ENCODE measurements at regions not wholly inside any gene's neighbourhood (a gene's known extent, or its start where the extent isn't known, plus 50 kb on each side); places are given as distances from the start of the nearest gene placed in this dataset.
"Not testable (repeated sequence)": the region's sequence is repeated elsewhere in the genome, so short reads cannot be mapped to it uniquely, and the experiment has no call there.

DNA sequence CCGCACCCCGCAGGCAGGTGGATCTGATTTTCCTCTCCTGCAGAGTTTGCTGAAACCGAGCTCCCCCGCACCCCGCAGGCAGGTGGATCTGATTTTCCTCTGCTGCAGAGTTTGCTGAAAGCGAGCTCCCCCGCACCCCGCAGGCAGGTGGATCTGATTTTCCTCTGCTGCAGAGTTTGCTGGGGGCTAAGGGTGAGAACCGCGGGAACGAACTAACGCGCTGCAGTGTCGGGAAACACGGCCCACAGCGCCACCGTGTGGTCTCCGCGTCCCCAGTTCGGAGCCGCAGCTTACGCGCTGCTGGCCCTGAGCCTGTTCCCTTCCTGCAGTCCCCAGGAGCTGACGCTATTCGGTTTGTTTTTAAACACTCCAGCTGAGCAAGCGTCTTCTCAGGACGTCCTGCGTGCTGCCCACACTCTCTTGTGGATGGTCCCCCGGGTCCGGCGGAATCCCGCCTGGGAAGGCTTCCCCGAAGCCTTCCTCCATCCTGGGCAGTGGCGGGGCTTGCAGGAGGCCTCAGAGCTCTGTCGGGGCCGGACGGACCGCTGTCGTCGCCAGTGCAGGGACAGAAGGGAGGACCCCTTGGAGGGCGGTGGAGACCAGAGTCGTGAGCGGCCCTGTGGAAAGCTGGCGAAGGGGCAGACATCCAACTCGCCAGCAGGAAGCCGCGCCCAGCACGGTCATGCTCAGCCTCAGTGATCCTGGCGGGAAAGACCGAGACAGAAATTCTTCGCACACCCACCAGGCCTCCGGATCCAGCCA, 121.2 kb upstream of the LPCAT1 start:
- Histone ChIP-seq H3K4me1 (ENCODE audit: control insufficient read depth in 1 of 2, insufficient read depth in 2 of 2, low read length in 2 of 2) (peaks cover 3 to 4% of the 10 kb centered on the region in 2 donors), H3K4me3 (replicated peaks in 1 of 3; ENCODE audit: low read depth in 2 of 3, low read length in 3 of 3) (no peak overlapping the region), H2AFZ (ENCODE audit: insufficient read depth, low read depth, low read length, poor library complexity, severe bottlenecking) (peak overlapping the region; percentile 26), H3K36me3 (replicated peaks in 1 of 2; ENCODE audit: control insufficient read depth in 1 of 2, insufficient read depth in 2 of 2, low read length in 2 of 2) (no peaks in the 10 kb centered on the region), H3K9me3 (replicated peaks in 1 of 2; ENCODE audit: control insufficient read depth in 1 of 2, insufficient read depth in 1 of 2, low read length in 2 of 2) (peaks cover 0 to 9% of the 10 kb centered on the region in 2 donors), H4K20me1 (ENCODE audit: insufficient read depth, low read length) (no peaks in the 10 kb centered on the region), H3K4me2 (replicated peaks; ENCODE audit: extremely low read depth, low read length, poor library complexity, severe bottlenecking) (no peak overlapping the region), H3K79me2 (ENCODE audit: insufficient read depth, low read length) (no peaks in the 10 kb centered on the region), H3K27ac (ENCODE audit: low read depth in 1 of 2, low read length in 2 of 2) (no peak overlapping the region), H3K27me3 (ENCODE audit: control insufficient read depth in 2 of 2, insufficient read depth in 2 of 2, low read length in 2 of 2) (peaks cover 10 to 34% of the 10 kb centered on the region in 2 donors), H3K9ac (ENCODE audit: insufficient read depth, low read length, poor library complexity, severe bottlenecking) (no peak overlapping the region)
- WGBS (ENCODE audit: insufficient coverage): 8% methylated on average over 46 of the region's 52 CpGs
- TF ChIP-seq, protein P1, sequence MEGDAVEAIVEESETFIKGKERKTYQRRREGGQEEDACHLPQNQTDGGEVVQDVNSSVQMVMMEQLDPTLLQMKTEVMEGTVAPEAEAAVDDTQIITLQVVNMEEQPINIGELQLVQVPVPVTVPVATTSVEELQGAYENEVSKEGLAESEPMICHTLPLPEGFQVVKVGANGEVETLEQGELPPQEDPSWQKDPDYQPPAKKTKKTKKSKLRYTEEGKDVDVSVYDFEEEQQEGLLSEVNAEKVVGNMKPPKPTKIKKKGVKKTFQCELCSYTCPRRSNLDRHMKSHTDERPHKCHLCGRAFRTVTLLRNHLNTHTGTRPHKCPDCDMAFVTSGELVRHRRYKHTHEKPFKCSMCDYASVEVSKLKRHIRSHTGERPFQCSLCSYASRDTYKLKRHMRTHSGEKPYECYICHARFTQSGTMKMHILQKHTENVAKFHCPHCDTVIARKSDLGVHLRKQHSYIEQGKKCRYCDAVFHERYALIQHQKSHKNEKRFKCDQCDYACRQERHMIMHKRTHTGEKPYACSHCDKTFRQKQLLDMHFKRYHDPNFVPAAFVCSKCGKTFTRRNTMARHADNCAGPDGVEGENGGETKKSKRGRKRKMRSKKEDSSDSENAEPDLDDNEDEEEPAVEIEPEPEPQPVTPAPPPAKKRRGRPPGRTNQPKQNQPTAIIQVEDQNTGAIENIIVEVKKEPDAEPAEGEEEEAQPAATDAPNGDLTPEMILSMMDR (IDR thresholded peaks at IDR 0.05): peak; percentile 81
- H3K36me3 Mint-ChIP-seq: no peaks in the 10 kb centered on the region
- peak; percentile 51 to 71 (median 70) for DNase-seq
- H3K27me3 Mint-ChIP-seq (ENCODE audit: low read depth in 3 of 3): peaks cover 39 to 67% (median 44%) of the 10 kb centered on the region in 3 donors
- H3K4me3 Mint-ChIP-seq: peak overlapping the region in 1 of 2 donors; percentile 52
- no peak overlapping the region for H3K27ac Mint-ChIP-seq
- intact Hi-C loops (cut with micrococcal nuclease): loop anchor here (1.0 to 10.0 kb wide), 4 partner anchors 180 to 477 kb away; no protein-coding TSS in a partner anchor
- H3K9me3 Mint-ChIP-seq: peaks cover 0 to 6% (median 0%) of the 10 kb centered on the region in 7 donors
- H3K4me1 Mint-ChIP-seq: peaks cover 9% of the 10 kb centered on the region

DNA sequence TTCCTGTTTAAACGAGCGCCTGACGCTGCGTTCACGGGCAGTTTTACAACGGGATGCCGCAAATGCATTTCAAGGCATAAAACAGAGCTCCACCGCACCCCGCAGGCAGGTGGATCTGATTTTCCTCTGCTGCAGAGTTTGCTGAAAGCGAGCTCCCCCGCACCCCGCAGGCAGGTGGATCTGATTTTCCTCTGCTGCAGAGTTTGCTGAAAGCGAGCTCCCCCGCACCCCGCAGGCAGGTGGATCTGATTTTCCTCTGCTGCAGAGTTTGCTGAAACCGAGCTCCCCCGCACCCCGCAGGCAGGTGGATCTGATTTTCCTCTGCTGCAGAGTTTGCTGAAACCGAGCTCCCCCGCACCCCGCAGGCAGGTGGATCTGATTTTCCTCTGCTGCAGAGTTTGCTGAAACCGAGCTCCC, 120.6 kb upstream of the LPCAT1 start:
- not testable (repeated sequence) for H3K4me2 ChIP-seq (replicated peaks; ENCODE audit: extremely low read depth, low read length, poor library complexity, severe bottlenecking); H3K9me3 Mint-ChIP-seq

More for the DNA sequence above, 120.6 kb upstream of the LPCAT1 start:
- peaks cover 10 to 34% of the 10 kb centered on the region in 2 donors for H3K27me3 ChIP-seq (ENCODE audit: control insufficient read depth in 2 of 2, insufficient read depth in 2 of 2, low read length in 2 of 2)
- H3K9ac ChIP-seq (ENCODE audit: insufficient read depth, low read length, poor library complexity, severe bottlenecking); H3K79me2 ChIP-seq (ENCODE audit: insufficient read depth, low read length); DNase-seq; H3K36me3 Mint-ChIP-seq; H4K20me1 ChIP-seq (ENCODE audit: insufficient read depth, low read length); H3K4me3 ChIP-seq (replicated peaks in 1 of 3; ENCODE audit: low read depth in 2 of 3, low read length in 3 of 3); H3K4me1 ChIP-seq (ENCODE audit: control insufficient read depth in 1 of 2, insufficient read depth in 2 of 2, low read length in 2 of 2); H3K9me3 ChIP-seq (replicated peaks in 1 of 2; ENCODE audit: control insufficient read depth in 1 of 2, insufficient read depth in 1 of 2, low read length in 2 of 2); H2AFZ ChIP-seq (ENCODE audit: insufficient read depth, low read depth, low read length, poor library complexity, severe bottlenecking); H3K36me3 ChIP-seq (replicated peaks in 1 of 2; ENCODE audit: control insufficient read depth in 1 of 2, insufficient read depth in 2 of 2, low read length in 2 of 2); H3K27ac ChIP-seq (ENCODE audit: low read depth in 1 of 2, low read length in 2 of 2); H3K27ac Mint-ChIP-seq; H3K4me1 Mint-ChIP-seq: not testable (repeated sequence)
- intact Hi-C loops (cut with micrococcal nuclease): loop anchor here (5.0 to 10.0 kb wide), 3 partner anchors 180 to 302 kb away; no protein-coding TSS in a partner anchor
- peaks cover 39 to 65% (median 44%) of the 10 kb centered on the region in 3 donors for H3K27me3 Mint-ChIP-seq (ENCODE audit: low read depth in 3 of 3)
- 14% methylated on average over 7 of the region's 22 CpGs for WGBS (ENCODE audit: insufficient coverage)
- peak overlapping the region in 1 of 2 donors; percentile 43 for H3K4me3 Mint-ChIP-seq

All from CD14-positive monocyte (primary cell).